ENCODE measurements at regions not wholly inside any gene's neighbourhood (a gene's known extent, or its start where the extent isn't known, plus 50 kb on each side); places are given as distances from the start of the nearest gene placed in this dataset.
"Not testable (repeated sequence)": the region's sequence is repeated elsewhere in the genome, so short reads cannot be mapped to it uniquely, and the experiment has no call there.

DNA sequence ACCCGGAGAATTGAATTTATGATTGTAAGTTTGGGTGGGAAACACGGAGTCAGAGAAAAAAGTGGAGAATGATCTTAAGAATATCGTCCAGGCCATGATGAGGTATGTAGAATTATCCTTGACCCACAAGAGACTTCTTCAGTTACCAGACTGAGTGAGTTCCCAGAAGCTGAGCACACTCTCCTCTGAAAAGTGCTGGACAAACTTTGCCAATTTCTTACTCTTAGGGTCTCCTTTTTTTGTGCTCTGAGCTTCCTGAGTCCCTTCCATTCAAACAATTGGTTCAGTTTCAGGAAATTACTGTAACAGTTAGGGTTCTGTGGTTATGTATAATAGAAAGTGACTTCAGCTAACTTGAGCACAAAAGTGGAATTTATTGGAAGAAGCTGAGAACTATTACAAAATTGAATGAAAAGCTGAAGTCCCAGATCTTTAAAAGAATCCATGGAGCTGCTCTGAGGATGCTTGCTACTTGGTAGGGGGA, 50.6 kb upstream of the EHBP1 start:
- Histone ChIP-seq H3K36me3 (ENCODE audit: control insufficient read depth in 2 of 3, insufficient read depth in 3 of 3, low read length in 3 of 3) (no peaks in the 10 kb centered on the region), H3K9me3 (ENCODE audit: control insufficient read depth in 2 of 3, insufficient read depth in 1 of 3, low read length in 3 of 3) (no peaks in the 10 kb centered on the region), H3K27ac (ENCODE audit: low read depth in 2 of 2, low read length in 2 of 2) (no peak overlapping the region), H3K4me1 (ENCODE audit: control insufficient read depth in 2 of 3, insufficient read depth in 2 of 3, low read depth in 1 of 3, low read length in 3 of 3) (peaks cover 0 to 2% (median 0%) of the 10 kb centered on the region in 3 donors), H3K9ac (ENCODE audit: low read length in 3 of 3) (no peak overlapping the region), H3K4me3 (ENCODE audit: low read length in 3 of 3) (no peak overlapping the region), H3K27me3 (ENCODE audit: control insufficient read depth, insufficient read depth, low read length) (no peaks in the 10 kb centered on the region)
- intact Hi-C loops (cut with DNase I), result no loop called here
- no peak for DNase-seq
- TF ChIP-seq CTCF (IDR thresholded peaks at IDR 0.05; ENCODE audit: borderline replicate concordance, extremely low read depth, insufficient read depth), result no peak
- FAIRE-seq, result no peak

GRCh38 chr2:62654423-62654791, 51.1 kb upstream of the EHBP1 start:
- Histone ChIP-seq H3K9ac (ENCODE audit: low read length in 3 of 3) (no peak overlapping the region), H3K4me3 (ENCODE audit: low read length in 3 of 3) (no peak overlapping the region)
- no peak for TF ChIP-seq CTCF (IDR thresholded peaks at IDR 0.05; ENCODE audit: borderline replicate concordance, extremely low read depth, insufficient read depth)

DNA sequence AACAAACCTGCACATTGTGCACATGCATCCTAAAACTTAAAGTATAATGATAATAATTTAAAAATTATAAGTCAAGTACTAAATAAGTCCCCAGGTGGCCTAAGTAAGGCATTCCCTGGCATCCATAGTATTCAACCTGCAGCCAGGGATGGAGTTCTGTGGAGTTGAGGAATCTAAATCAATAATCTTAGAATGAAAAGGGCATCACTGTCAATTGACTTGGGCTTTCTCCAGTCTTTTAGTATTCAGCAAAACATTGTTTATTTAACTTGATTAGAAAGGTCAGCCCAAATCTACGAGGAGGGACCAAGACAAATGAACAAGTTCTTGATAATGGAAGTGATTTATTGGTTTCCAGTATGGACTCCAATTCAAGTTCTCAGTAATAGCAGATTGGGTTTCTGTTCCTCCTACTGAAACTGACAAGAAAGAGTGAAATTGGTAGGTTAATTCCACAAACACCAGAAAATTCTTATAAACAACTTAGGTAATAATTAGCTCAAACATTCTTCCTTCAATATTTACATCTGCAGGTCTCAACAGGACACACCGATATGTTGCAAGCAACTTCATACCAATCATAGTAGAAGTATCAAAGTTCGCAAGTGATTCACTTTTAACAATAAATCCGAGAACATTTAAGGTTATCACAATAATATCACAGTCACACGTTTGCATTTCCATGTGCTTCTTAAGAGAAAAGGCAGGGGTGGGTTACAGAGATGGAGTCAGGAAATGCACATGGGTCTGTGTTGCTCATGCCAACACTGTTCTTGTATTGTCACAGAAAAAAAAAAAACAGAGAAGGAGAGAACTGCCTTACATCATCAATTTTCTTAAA, 51.7 kb upstream of the EHBP1 start:
- no peak for FAIRE-seq

More at GRCh38 chr2:62654423-62654791, 51.1 kb upstream of the EHBP1 start:
- FAIRE-seq, result no peak
- Histone ChIP-seq H3K27me3 (ENCODE audit: control insufficient read depth, insufficient read depth, low read length) (no peaks in the 10 kb centered on the region), H3K4me1 (ENCODE audit: control insufficient read depth in 2 of 3, insufficient read depth in 2 of 3, low read depth in 1 of 3, low read length in 3 of 3) (peaks cover 0 to 2% (median 0%) of the 10 kb centered on the region in 3 donors), H3K36me3 (ENCODE audit: control insufficient read depth in 2 of 3, insufficient read depth in 3 of 3, low read length in 3 of 3) (no peaks in the 10 kb centered on the region), H3K9me3 (ENCODE audit: control insufficient read depth in 2 of 3, insufficient read depth in 1 of 3, low read length in 3 of 3) (no peaks in the 10 kb centered on the region), H3K27ac (ENCODE audit: low read depth in 2 of 2, low read length in 2 of 2) (no peak overlapping the region)
- no peak for DNase-seq
- intact Hi-C loops (cut with DNase I), result no loop called here

GRCh38 chr2:62649087-62649486, 56.4 kb upstream of the EHBP1 start:
- H3K27me3 ChIP-seq (ENCODE audit: control insufficient read depth, insufficient read depth, low read length); intact Hi-C loops (cut with DNase I); DNase-seq; H3K9ac ChIP-seq (ENCODE audit: low read length in 3 of 3); H3K4me3 ChIP-seq (ENCODE audit: low read length in 3 of 3); H3K4me1 ChIP-seq (ENCODE audit: control insufficient read depth in 2 of 3, insufficient read depth in 2 of 3, low read depth in 1 of 3, low read length in 3 of 3); H3K27ac ChIP-seq (ENCODE audit: low read depth in 2 of 2, low read length in 2 of 2); H3K36me3 ChIP-seq (ENCODE audit: control insufficient read depth in 2 of 3, insufficient read depth in 3 of 3, low read length in 3 of 3); FAIRE-seq; H3K9me3 ChIP-seq (ENCODE audit: control insufficient read depth in 2 of 3, insufficient read depth in 1 of 3, low read length in 3 of 3): not testable (repeated sequence)

More for the DNA sequence above, 51.7 kb upstream of the EHBP1 start:
- H3K9me3 ChIP-seq (ENCODE audit: control insufficient read depth in 2 of 3, insufficient read depth in 1 of 3, low read length in 3 of 3), result no peaks in the 10 kb centered on the region
- no peak for DNase-seq
- H3K9ac ChIP-seq (ENCODE audit: low read length in 3 of 3), result no peak overlapping the region
- no peak for TF ChIP-seq CTCF (IDR thresholded peaks at IDR 0.05; ENCODE audit: borderline replicate concordance, extremely low read depth, insufficient read depth)
- H3K36me3 ChIP-seq (ENCODE audit: control insufficient read depth in 2 of 3, insufficient read depth in 3 of 3, low read length in 3 of 3), result no peaks in the 10 kb centered on the region
- peaks cover 0 to 2% (median 0%) of the 10 kb centered on the region in 3 donors for H3K4me1 ChIP-seq (ENCODE audit: control insufficient read depth in 2 of 3, insufficient read depth in 2 of 3, low read depth in 1 of 3, low read length in 3 of 3)
- no peak overlapping the region for H3K27ac ChIP-seq (ENCODE audit: low read depth in 2 of 2, low read length in 2 of 2)
- H3K27me3 ChIP-seq (ENCODE audit: control insufficient read depth, insufficient read depth, low read length), result no peaks in the 10 kb centered on the region
- intact Hi-C loops (cut with DNase I), result no loop called here
- H3K4me3 ChIP-seq (ENCODE audit: low read length in 3 of 3), result no peak overlapping the region
